SU-DHL-6 (cell line): ENCODE measurements at regions not wholly inside any gene's neighbourhood (a gene's known extent, or its start where the extent isn't known, plus 50 kb on each side); places are given as distances from the start of the nearest gene placed in this dataset.

Experiments
- EZH2phosphoT487 ChIP-seq: fragments of 200-600 bp; sonication (generic), shearing (Covaris generic); conservative IDR thresholded peaks from 2 replicates; pipeline ENCODE4 v1.6.1; 2018; ENCODE audit warnings: mild to moderate bottlenecking, antibody characterized with exemption, low read length, moderate library complexity, mixed read lengths
- TF ChIP-seq, protein P1 (sequence below): fragments of 200-600 bp; sonication (generic); IDR thresholded peaks from one replicate; pipeline ENCODE4 v1.5.1; 2017; ENCODE audit warnings: antibody characterized with exemption, mild to moderate bottlenecking, low read length, moderate library complexity; ENCODE audit not compliant: insufficient read depth, poor library complexity, severe bottlenecking

DNA sequence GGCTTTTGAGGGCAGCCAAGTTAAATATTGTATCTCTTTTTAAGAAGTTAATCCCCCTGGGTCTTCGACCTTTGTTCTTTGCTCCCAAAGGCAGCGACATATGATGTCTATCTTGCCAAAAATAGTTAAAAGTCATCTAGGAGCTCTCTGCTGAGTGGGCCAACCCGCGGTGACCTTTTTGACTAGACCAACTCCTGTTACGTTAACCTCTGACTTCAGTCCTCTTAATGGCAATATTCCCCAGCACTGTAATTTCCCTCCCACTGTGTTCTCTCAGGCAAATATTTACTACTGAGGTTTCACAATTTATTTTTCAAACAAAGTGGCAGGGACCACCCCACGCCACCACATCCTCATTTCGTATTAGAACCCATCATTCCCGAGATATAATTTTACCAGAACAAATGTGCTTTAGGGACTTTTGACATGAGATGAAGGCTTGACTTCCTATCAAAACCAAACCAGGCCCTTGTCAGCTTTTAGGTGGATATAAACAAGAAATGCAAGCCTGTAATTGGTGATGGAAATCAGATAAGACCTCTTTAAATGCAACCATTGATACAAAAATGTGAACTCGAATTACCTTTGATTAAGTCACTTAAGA, 764.7 kb downstream of the SATB2 start:
- TF ChIP-seq, protein P1, sequence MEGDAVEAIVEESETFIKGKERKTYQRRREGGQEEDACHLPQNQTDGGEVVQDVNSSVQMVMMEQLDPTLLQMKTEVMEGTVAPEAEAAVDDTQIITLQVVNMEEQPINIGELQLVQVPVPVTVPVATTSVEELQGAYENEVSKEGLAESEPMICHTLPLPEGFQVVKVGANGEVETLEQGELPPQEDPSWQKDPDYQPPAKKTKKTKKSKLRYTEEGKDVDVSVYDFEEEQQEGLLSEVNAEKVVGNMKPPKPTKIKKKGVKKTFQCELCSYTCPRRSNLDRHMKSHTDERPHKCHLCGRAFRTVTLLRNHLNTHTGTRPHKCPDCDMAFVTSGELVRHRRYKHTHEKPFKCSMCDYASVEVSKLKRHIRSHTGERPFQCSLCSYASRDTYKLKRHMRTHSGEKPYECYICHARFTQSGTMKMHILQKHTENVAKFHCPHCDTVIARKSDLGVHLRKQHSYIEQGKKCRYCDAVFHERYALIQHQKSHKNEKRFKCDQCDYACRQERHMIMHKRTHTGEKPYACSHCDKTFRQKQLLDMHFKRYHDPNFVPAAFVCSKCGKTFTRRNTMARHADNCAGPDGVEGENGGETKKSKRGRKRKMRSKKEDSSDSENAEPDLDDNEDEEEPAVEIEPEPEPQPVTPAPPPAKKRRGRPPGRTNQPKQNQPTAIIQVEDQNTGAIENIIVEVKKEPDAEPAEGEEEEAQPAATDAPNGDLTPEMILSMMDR, result no peak
- TF ChIP-seq EZH2phosphoT487, result no peak
